GM12874 (cell line): ENCODE measurements at regions not wholly inside any gene's neighbourhood (a gene's known extent, or its start where the extent isn't known, plus 50 kb on each side); places are given as distances from the start of the nearest gene placed in this dataset.

Experiments used
- TF ChIP-seq, protein P1 (sequence below): IDR thresholded peaks from 2 replicates; pipeline ENCODE4 v1.5.1; 2011; ENCODE audit warnings: low read depth, mild to moderate bottlenecking, control low read depth, low read length, moderate library complexity; ENCODE audit not compliant: insufficient read depth

GRCh38 chr6:30832864-30833263 lies 51.5 kb upstream of the DDR1 start:
- TF ChIP-seq, protein P1, sequence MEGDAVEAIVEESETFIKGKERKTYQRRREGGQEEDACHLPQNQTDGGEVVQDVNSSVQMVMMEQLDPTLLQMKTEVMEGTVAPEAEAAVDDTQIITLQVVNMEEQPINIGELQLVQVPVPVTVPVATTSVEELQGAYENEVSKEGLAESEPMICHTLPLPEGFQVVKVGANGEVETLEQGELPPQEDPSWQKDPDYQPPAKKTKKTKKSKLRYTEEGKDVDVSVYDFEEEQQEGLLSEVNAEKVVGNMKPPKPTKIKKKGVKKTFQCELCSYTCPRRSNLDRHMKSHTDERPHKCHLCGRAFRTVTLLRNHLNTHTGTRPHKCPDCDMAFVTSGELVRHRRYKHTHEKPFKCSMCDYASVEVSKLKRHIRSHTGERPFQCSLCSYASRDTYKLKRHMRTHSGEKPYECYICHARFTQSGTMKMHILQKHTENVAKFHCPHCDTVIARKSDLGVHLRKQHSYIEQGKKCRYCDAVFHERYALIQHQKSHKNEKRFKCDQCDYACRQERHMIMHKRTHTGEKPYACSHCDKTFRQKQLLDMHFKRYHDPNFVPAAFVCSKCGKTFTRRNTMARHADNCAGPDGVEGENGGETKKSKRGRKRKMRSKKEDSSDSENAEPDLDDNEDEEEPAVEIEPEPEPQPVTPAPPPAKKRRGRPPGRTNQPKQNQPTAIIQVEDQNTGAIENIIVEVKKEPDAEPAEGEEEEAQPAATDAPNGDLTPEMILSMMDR = no peak

DNA sequence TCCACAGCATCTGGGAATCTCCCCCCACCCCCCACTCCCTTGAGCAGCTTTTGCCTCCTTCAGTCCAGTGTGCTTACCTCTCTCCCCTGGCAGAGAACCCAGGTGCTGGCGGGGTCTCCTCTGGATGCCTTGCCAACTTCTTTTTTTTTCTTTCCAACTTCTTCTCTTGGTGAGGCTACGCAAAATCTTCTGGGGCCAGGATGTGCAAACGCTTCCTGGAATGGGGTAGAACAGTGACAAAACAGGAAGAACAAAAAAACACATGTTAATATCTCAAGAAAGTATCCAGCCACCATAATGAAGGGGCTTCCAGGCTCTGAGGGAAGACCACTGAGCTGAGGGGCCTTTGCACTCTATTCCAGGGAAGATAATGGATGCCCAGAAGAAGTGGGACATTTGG lies 53.9 kb upstream of the DDR1 start:
- TF ChIP-seq, protein P1 = no peak

DNA sequence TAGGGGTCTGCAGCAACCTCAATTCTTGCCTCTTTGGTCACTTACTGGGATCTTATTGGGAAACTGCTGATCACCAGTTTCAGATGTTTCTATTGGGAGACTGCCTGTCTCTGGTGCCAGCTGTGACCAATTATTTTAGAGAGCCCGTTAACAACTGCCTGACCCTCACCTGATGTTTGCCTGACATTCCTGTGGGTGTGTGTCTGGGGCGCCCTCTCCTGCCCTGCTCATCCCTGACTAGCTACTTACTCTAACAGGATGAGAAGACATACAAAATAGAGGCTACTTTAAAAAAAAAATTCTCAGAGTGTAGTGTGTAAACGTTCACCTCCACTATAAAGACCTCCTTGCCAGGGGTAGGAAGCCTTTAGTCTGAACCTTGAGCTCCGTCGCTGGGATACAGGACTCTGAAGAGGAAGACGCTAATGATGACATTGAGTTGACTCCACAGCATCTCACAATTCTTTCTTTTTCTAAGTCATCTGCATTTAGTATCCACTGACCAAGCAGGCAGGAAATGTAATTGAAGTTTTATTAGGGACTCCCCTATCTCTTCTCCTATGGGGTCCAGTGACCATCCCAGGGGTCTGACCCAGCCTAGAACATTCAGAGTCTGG lies 54.6 kb upstream of the DDR1 start:
- TF ChIP-seq, protein P1 = no peak

DNA sequence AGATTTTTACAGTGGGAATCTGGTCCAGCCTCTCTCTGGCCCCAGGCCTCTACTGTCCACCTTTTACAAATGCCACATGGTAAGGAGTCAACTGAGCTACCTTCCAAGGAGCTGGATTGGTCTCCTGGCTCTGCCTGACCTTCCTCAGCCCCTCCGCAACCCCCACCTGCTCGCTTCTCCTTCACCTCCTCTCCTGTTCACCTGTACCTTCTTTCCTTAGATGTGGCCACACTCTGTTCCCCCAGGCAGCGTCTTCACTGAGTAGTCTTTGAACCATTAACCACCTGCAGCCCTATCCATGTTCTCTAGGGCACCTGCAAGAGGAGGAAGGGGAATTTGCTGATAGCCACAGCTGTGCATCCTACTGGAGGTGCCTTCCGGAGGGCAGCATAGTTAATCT lies 55.3 kb upstream of the DDR1 start:
- TF ChIP-seq, protein P1 = no peak

DNA sequence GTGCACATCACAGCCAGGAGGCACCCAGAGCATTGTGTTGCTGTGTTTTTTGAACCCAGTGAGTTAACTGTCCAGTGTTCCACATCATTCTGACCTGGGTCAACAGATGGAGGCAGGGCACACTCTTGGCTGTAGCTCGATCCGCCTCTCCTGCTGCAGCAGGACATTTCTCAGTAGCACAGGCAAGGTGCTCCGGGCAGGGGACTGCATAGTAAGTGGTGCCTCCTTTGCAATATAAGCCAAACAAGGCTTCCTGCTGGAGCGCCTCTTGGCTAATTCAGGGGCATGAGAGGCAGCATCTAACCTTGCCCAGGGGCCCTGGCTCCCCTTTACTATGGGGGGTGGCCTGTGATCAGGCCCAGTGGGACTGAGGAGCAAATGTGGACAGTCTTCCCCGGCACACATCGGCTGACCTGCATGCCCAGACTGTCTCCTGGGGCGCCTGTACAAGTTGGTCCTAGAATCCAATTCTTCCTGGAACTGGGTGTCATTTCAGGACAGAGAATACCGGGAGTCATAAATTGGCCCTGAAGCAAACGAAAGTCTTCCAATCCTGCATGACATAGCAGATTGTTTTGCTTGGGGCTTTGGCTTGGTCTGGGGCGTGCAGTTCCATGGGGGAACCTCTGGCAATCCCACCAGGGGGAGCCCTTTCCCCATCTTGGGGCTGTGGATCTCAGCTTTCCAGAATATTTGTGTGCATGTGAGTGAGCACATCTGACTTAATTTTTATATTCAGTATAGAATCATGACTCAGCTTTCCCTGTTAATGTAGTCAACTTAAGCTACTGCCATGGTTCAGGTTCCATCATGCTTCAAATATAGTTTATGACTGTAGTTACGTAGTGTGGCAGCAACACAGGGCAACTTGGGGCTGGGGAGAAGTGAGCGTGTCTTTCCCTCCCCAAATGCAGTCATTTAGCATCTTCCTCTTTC lies 56.0 kb upstream of the DDR1 start:
- TF ChIP-seq, protein P1 = peak; percentile 82

DNA sequence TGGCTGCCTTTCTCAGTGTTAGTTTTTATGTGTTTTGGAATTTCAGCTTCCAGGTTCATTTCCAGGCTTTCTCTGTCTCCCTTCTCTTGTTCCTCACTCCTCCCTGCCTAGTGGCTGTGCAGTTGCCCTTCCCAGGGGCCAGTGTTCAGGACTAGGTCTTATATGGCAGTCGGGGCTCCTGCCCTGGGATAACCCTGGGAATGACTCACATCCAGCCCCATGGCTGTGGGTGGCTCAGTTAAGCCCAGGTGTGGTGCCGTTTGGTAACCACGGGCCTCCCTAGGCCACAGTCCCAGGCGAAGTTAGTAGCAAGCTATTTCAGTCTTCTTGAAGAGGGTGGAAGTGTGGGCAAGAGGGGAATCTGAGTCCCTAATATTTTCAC lies 57.4 kb upstream of the DDR1 start:
- TF ChIP-seq, protein P1 = no peak

DNA sequence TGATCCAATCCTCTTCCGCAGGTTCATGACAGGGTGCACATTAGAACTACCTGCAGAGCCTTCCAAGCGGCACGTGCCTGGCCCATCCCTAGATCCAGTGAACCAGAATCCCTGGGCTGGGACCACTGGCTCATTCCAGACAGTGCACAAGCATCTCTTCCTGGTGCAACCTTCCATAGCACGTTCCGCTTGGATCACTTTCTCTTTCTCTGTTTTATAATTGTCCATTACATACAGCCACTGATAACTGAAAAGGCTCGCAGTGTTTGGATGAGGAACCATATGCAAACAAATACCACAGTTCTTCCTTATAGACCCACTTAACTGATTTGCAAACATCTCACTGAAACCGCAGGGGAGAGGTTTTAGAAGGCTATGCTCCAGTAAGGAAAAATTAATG lies 59.6 kb upstream of the DDR1 start:
- TF ChIP-seq, protein P1 = no peak
